Neutrophil (primary cell): ENCODE measurements at regions not wholly inside any gene's neighbourhood (a gene's known extent, or its start where the extent isn't known, plus 50 kb on each side); places are given as distances from the start of the nearest gene placed in this dataset.

Source experiments
- H3K27ac ChIP-seq: fragments of 200-600 bp; sonication (generic); 2 replicates; pipeline ENCODE4 v1.5.1; 2016; ENCODE audit warnings: mild to moderate bottlenecking, moderate library complexity
- H3K27me3 ChIP-seq: fragments of 200-600 bp; sonication (generic); 2 replicates; pipeline ENCODE4 v1.6.0; 2016; ENCODE audit warnings: mild to moderate bottlenecking
- H3K36me3 ChIP-seq: fragments of 200-600 bp; sonication (generic); 2 replicates; pipeline ENCODE4 v1.5.1; 2017
- H3K4me1 ChIP-seq, 2 experiments: fragments of 200-600 bp in 1 of 2; sonication (generic) in 1 of 2; 1 replicate in 1 of 2; 2 replicates in 1 of 2; pipeline versions ENCODE4 v1.5.1 to v1.6.1; 2013 to 2016; ENCODE audit warnings: low read depth in 1 of 2, low read length in 1 of 2, mild to moderate bottlenecking in 1 of 2, moderate library complexity in 1 of 2; ENCODE audit not compliant: control insufficient read depth in 1 of 2, insufficient read depth in 1 of 2
- H3K4me3 ChIP-seq, 2 experiments: fragments of 200-600 bp in 1 of 2; sonication (generic) in 1 of 2; 1 replicate in 1 of 2; 2 replicates in 1 of 2; pipeline ENCODE4 v1.5.1; 2013 to 2016; ENCODE audit warnings: low read depth in 1 of 2, low read length in 1 of 2, mild to moderate bottlenecking in 1 of 2, moderate library complexity in 1 of 2
- H3K9me3 ChIP-seq: fragments of 200-600 bp; sonication (generic); 2 replicates; pipeline ENCODE4 v1.5.1; 2016
- TF ChIP-seq, protein P1 (sequence below): fragments of 200-600 bp; sonication (generic); IDR thresholded peaks from 2 replicates; pipeline ENCODE4 v1.5.1; 2016; ENCODE audit warnings: antibody characterized with exemption

DNA sequence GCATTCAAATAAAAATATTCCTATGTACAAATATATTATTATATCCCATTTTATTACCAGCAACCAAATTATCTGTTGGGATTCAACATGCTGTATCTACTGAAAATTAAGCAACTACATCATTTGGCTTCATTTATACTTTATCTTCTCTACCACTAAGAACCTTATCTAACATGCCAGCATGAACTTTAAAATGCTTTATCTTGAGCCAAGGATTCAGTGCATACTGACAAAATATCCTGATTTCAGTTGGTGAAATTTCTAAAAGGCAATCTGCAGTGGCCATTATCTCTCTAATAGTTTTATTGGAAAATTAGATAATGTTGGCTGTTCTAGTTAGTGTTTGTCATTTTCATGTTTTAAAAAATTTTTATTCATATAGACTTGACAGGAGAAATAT lies 1149.9 kb downstream of the KCNT2 start:
- no peak overlapping the region for H3K4me3 ChIP-seq
- H3K27me3 ChIP-seq: no peaks in the 10 kb centered on the region
- TF ChIP-seq, protein P1, sequence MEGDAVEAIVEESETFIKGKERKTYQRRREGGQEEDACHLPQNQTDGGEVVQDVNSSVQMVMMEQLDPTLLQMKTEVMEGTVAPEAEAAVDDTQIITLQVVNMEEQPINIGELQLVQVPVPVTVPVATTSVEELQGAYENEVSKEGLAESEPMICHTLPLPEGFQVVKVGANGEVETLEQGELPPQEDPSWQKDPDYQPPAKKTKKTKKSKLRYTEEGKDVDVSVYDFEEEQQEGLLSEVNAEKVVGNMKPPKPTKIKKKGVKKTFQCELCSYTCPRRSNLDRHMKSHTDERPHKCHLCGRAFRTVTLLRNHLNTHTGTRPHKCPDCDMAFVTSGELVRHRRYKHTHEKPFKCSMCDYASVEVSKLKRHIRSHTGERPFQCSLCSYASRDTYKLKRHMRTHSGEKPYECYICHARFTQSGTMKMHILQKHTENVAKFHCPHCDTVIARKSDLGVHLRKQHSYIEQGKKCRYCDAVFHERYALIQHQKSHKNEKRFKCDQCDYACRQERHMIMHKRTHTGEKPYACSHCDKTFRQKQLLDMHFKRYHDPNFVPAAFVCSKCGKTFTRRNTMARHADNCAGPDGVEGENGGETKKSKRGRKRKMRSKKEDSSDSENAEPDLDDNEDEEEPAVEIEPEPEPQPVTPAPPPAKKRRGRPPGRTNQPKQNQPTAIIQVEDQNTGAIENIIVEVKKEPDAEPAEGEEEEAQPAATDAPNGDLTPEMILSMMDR: no peak
- no peak overlapping the region for H3K27ac ChIP-seq
- H3K9me3 ChIP-seq: no peaks in the 10 kb centered on the region
- no peaks in the 10 kb centered on the region for H3K4me1 ChIP-seq
- no peaks in the 10 kb centered on the region for H3K36me3 ChIP-seq

DNA sequence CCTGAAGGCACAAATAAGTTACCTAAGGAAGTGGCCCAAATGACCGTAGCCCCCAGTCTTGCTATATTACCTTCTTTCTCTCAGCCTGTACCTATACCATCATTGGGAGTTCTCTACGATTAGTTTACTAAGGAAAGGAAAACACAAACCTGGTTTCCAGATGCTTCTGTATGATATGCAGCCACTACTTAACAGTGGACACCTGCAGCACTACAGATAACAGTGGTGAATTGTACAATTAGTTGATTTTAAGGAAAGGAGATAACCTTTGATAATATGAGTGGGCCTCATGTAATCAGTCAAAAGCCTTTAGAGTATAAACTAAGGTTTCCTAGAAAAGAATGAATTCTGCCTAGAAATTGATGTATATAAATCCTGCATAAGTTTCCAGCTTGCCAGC lies 1157.4 kb downstream of the KCNT2 start:
- TF ChIP-seq, protein P1: no peak
- Histone ChIP-seq H3K4me3 (no peak overlapping the region), H3K27ac (no peak overlapping the region), H3K9me3 (no peaks in the 10 kb centered on the region), H3K27me3 (no peaks in the 10 kb centered on the region), H3K4me1 (no peaks in the 10 kb centered on the region), H3K36me3 (no peaks in the 10 kb centered on the region)

DNA sequence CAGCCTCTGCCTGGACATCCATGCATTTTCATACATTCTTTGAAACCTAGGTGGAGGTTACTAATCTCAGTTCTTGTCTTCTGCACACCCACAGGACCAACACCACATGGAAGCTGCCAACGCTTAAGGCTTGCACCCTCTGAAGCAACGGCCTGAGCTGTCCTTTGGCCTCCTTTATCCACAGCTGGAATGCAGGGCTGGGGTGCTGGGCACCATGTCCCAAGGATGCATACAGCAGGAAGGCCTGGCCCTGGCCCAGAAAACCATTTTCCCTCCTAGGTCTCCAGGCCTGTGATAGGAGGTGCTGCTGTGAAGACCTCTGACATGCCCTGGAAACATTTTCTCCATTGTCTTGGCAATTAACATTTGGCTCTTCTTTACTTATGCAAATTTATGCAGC lies 1168.6 kb downstream of the KCNT2 start:
- Histone ChIP-seq H3K9me3 (no peaks in the 10 kb centered on the region), H3K36me3 (no peaks in the 10 kb centered on the region), H3K27ac (no peak overlapping the region), H3K4me3 (no peak overlapping the region), H3K27me3 (no peaks in the 10 kb centered on the region), H3K4me1 (no peaks in the 10 kb centered on the region)
- TF ChIP-seq, protein P1: no peak

DNA sequence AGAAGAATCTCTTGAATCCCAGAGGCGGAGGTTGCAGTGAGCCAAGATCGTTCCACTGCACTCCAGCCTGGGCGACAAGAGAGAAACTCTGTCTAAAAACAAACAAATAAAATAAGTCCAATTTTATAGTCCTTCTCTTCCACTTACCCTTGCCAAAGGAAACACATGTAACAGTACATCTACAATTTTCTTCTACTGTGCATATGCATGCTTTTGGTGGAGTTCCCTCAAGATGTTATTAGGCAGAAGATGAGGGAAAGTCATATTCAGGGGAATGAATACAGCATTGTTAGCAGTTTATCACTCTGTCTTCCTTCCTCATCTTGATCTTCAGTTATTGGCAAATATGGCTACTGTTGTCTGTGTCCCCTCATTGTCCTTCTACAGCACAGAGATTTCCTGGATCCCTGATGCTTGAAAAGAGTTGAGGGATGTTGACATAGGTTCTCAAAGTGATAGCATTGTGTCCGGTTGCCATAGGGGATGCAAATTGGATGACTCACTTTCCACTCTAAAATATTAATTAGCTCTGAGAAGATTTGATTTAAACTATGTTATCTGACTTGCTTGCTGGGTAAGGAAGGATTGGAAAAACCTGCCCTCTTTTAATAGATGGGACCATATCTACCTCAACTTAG lies 1173.6 kb downstream of the KCNT2 start:
- Histone ChIP-seq H3K9me3 (no peaks in the 10 kb centered on the region), H3K27me3 (no peaks in the 10 kb centered on the region), H3K4me3 (no peak overlapping the region), H3K4me1 (no peaks in the 10 kb centered on the region), H3K36me3 (no peaks in the 10 kb centered on the region), H3K27ac (no peak overlapping the region)
- TF ChIP-seq, protein P1: no peak

DNA sequence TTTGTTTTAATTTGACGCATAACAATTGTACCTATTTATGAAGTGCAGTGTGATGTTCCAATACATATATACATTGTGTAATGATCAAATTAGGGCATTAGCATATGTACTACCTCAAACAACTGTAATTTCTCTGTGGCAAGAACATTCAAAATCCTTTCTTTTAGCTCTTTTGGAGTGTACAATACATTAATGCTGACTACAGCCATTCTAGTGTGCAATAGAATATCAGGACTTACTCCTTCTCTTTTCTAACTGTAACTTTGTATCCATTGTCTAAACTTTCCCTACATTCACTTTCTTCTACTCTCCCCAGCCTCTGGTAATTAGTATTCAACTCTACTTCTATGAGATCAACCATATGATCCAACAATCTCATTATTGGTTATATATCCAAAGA lies 1177.4 kb downstream of the KCNT2 start:
- TF ChIP-seq, protein P1: no peak
- Histone ChIP-seq H3K27me3 (no peaks in the 10 kb centered on the region), H3K9me3 (no peaks in the 10 kb centered on the region), H3K4me3 (no peak overlapping the region), H3K36me3 (no peaks in the 10 kb centered on the region), H3K4me1 (no peaks in the 10 kb centered on the region), H3K27ac (no peak overlapping the region)

DNA sequence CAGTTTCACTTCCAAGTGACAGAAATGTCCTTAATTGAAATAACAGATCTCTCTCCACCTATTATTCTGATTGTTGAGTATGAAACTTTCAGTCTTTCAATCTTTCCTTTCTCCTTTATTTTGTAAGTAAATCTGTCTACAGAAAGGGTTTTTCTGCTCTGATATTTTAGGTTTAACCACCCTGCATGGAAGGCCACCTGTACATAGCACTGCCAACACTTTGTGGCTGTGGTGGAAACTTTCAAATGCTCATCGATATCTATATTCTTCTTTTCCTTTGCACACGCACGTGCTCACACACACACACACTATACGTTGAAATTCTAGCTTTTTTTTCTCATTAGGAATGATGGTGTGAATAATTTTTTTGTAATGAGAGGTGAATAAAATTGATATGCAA lies 1179.3 kb downstream of the KCNT2 start:
- TF ChIP-seq, protein P1: no peak
- Histone ChIP-seq H3K36me3 (no peaks in the 10 kb centered on the region), H3K27me3 (no peaks in the 10 kb centered on the region), H3K4me3 (no peak overlapping the region), H3K27ac (no peak overlapping the region), H3K4me1 (no peaks in the 10 kb centered on the region), H3K9me3 (no peaks in the 10 kb centered on the region)
